Neural progenitor cell (in vitro differentiated cells): ENCODE measurements at regions not wholly inside any gene's neighbourhood (a gene's known extent, or its start where the extent isn't known, plus 50 kb on each side); places are given as distances from the start of the nearest gene placed in this dataset.
"Not testable (repeated sequence)": the region's sequence is repeated elsewhere in the genome, so short reads cannot be mapped to it uniquely, and the experiment has no call there.

Experiments used
- CTCF ChIP-seq: fragments of 200-600 bp; sonication (generic); IDR thresholded peaks from 2 replicates; pipeline ENCODE4 v1.5.1; 2017; ENCODE audit warnings: antibody characterized with exemption, mild to moderate bottlenecking
- EZH2 ChIP-seq: fragments of 200-600 bp; sonication (generic); IDR thresholded peaks from 2 replicates; pipeline ENCODE4 v1.6.1; 2017; ENCODE audit warnings: antibody characterized with exemption, mild to moderate bottlenecking, moderate library complexity

GRCh38 chrX:6988694-6989093, 158.8 kb upstream of the STS start:
- not testable (repeated sequence) for TF ChIP-seq CTCF, EZH2
